ENCODE measurements at regions not wholly inside any gene's neighbourhood (a gene's known extent, or its start where the extent isn't known, plus 50 kb on each side); places are given as distances from the start of the nearest gene placed in this dataset.
"Not testable (repeated sequence)": the region's sequence is repeated elsewhere in the genome, so short reads cannot be mapped to it uniquely, and the experiment has no call there.

- H3K4me3 ChIP-seq (ENCODE audit: insufficient read depth, low read depth, low read length); H3K23ac ChIP-seq (ENCODE audit: low read depth, low read length); H3K4ac ChIP-seq (ENCODE audit: low read depth, low read length); H2AK5ac ChIP-seq (ENCODE audit: low read depth, low read length); in situ Hi-C loops (cut with MboI; ENCODE audit: low sequenced_read_pairs); H3K9ac ChIP-seq (ENCODE audit: low read depth, low read length); BruUV-seq (replicated peaks); H2BK15ac ChIP-seq (ENCODE audit: low read depth, low read length); H3K56ac ChIP-seq (ENCODE audit: extremely low read depth, insufficient read depth, low read length); H3K9me3 ChIP-seq (ENCODE audit: control insufficient read depth, insufficient read depth, low read length); H3K4me2 ChIP-seq (ENCODE audit: low read depth, low read length); H3K79me1 ChIP-seq (ENCODE audit: low read depth in 1 of 2, low read length in 2 of 2); H4K8ac ChIP-seq (ENCODE audit: low read depth in 2 of 2, low read length in 2 of 2); H3K27me3 ChIP-seq (ENCODE audit: control insufficient read depth, insufficient read depth, low read length); H3K4me1 ChIP-seq (ENCODE audit: control insufficient read depth, insufficient read depth, low read length); H3K36me3 ChIP-seq (ENCODE audit: control insufficient read depth, insufficient read depth, low read length); dilution Hi-C loops (cut with HindIII; ENCODE audit: low sequenced_read_pairs, unreplicated experiment); H2BK120ac ChIP-seq (ENCODE audit: low read depth, low read length); CTCF ChIA-PET; H3K14ac ChIP-seq (replicated peaks; ENCODE audit: low read depth, low read length); H3K9me1 ChIP-seq (ENCODE audit: insufficient read depth, low read length); H2BK20ac ChIP-seq (ENCODE audit: low read depth, low read length); H4K5ac ChIP-seq (ENCODE audit: low read depth, low read length); H2AK9ac ChIP-seq (replicated peaks; ENCODE audit: low read depth, low read length, poor library complexity); intact Hi-C loops (cut with micrococcal nuclease); DNase-seq; H3K18ac ChIP-seq (ENCODE audit: low read depth, low read length); H4K20me1 ChIP-seq (ENCODE audit: insufficient read depth, low read length); H3K27ac ChIP-seq (ENCODE audit: insufficient read depth, low read length); H4K91ac ChIP-seq (ENCODE audit: insufficient read depth, low read depth, low read length); H2AFZ ChIP-seq (replicated peaks; ENCODE audit: low read length, poor library complexity); POLR2A ChIA-PET (ENCODE audit: unreplicated experiment); H2BK5ac ChIP-seq (ENCODE audit: low read depth, low read length, poor library complexity, severe bottlenecking); ATAC-seq (ENCODE audit: low read depth): not testable (repeated sequence)
- WGBS, 2 experiments (ENCODE audit: extremely low coverage in 2 of 2, insufficient read length in 1 of 2), result no CpG with 5 or more reads among the region's 10 CpGs
Observed at GRCh38 chr1:842799-843198, 80.9 kb upstream of the SAMD11 start.

GRCh38 chr1:843946-844345, 79.8 kb upstream of the SAMD11 start:
- H3K23ac ChIP-seq (ENCODE audit: low read depth, low read length); POLR2A ChIA-PET (ENCODE audit: unreplicated experiment); H3K4me2 ChIP-seq (ENCODE audit: low read depth, low read length); H3K79me1 ChIP-seq (ENCODE audit: low read depth in 1 of 2, low read length in 2 of 2); H3K27me3 ChIP-seq (ENCODE audit: control insufficient read depth, insufficient read depth, low read length); H2AK9ac ChIP-seq (replicated peaks; ENCODE audit: low read depth, low read length, poor library complexity); H3K18ac ChIP-seq (ENCODE audit: low read depth, low read length); H3K9ac ChIP-seq (ENCODE audit: low read depth, low read length); ATAC-seq (ENCODE audit: low read depth); H2BK20ac ChIP-seq (ENCODE audit: low read depth, low read length); H2AFZ ChIP-seq (replicated peaks; ENCODE audit: low read length, poor library complexity); H4K91ac ChIP-seq (ENCODE audit: insufficient read depth, low read depth, low read length); H2BK5ac ChIP-seq (ENCODE audit: low read depth, low read length, poor library complexity, severe bottlenecking); CTCF ChIA-PET; H2BK15ac ChIP-seq (ENCODE audit: low read depth, low read length); H4K8ac ChIP-seq (ENCODE audit: low read depth in 2 of 2, low read length in 2 of 2); H2AK5ac ChIP-seq (ENCODE audit: low read depth, low read length); H3K56ac ChIP-seq (ENCODE audit: extremely low read depth, insufficient read depth, low read length); H3K9me3 ChIP-seq (ENCODE audit: control insufficient read depth, insufficient read depth, low read length); H3K14ac ChIP-seq (replicated peaks; ENCODE audit: low read depth, low read length); H3K4me1 ChIP-seq (ENCODE audit: control insufficient read depth, insufficient read depth, low read length); intact Hi-C loops (cut with micrococcal nuclease); in situ Hi-C loops (cut with MboI; ENCODE audit: low sequenced_read_pairs); DNase-seq; H2BK120ac ChIP-seq (ENCODE audit: low read depth, low read length); H3K36me3 ChIP-seq (ENCODE audit: control insufficient read depth, insufficient read depth, low read length); H4K5ac ChIP-seq (ENCODE audit: low read depth, low read length); dilution Hi-C loops (cut with HindIII; ENCODE audit: low sequenced_read_pairs, unreplicated experiment); H3K9me1 ChIP-seq (ENCODE audit: insufficient read depth, low read length); BruUV-seq (replicated peaks); H3K4ac ChIP-seq (ENCODE audit: low read depth, low read length); H3K4me3 ChIP-seq (ENCODE audit: insufficient read depth, low read depth, low read length); H4K20me1 ChIP-seq (ENCODE audit: insufficient read depth, low read length); H3K27ac ChIP-seq (ENCODE audit: insufficient read depth, low read length): not testable (repeated sequence)
- no CpG with 5 or more reads among the region's 5 CpGs for WGBS, 2 experiments (ENCODE audit: extremely low coverage in 2 of 2, insufficient read length in 1 of 2)
